GM18507 (cell line): ENCODE measurements at regions not wholly inside any gene's neighbourhood (a gene's known extent, or its start where the extent isn't known, plus 50 kb on each side); places are given as distances from the start of the nearest gene placed in this dataset.

Experiments used
- DNase-seq: peaks from one replicate; pipeline ENCODE4 v3.0.0; 2011; ENCODE audit warnings: low read depth; ENCODE audit not compliant: insufficient read length; ENCODE audit errors: extremely low spot score
- FAIRE-seq: peaks from 2 replicates; lab custom pipeline; 2011; peaks lifted over from hg19 to GRCh38; lab: Jason Lieb, UNC

DNA sequence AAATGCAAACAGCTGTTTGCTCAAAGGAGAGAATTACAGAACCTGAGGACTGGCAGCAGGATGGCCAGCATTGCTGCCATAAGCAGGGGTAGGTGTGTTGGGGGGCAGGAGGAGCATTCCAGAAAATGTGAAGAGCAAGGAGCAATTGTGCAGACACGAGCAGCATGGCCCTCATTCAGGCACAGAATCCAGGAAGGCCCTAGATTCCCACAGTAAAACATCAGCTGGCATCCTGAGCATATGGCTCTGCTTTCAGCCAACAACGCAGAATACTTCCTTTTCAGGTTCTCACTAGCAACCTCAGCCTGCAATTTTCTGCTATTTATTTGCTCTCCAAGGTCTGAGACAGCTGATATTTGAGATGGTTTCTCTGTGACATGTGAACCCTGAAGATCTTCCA, 243.4 kb upstream of the POU3F2 start:
- FAIRE-seq (no peak), DNase-seq (no peak)

DNA sequence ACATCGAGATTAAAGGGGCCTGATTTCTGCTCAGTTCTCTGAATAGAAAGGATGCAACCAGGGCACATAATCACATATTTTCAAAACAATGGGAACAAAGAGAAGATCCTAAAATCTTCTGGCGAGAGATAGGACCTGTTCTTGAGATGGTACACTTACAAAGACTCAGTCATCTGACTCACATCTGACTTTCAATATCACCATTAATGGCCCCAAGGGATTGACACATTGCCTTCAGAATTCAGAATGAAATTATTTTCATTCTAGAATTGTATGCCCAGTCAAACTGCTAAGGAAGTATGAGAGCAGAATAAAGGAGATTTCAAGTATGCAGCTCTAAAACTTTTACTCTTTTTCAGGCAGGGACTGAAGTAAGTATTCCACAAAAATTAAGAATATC, 240.7 kb upstream of the POU3F2 start:
- no peak for DNase-seq
- FAIRE-seq, result no peak

- FAIRE-seq, result no peak
- no peak for DNase-seq
These were observed 232.7 kb upstream of the POU3F2 start for GRCh38 chr6:98601716-98602115.

GRCh38 chr6:98605705-98606104, 228.7 kb upstream of the POU3F2 start:
- FAIRE-seq (no peak), DNase-seq (no peak)

DNA sequence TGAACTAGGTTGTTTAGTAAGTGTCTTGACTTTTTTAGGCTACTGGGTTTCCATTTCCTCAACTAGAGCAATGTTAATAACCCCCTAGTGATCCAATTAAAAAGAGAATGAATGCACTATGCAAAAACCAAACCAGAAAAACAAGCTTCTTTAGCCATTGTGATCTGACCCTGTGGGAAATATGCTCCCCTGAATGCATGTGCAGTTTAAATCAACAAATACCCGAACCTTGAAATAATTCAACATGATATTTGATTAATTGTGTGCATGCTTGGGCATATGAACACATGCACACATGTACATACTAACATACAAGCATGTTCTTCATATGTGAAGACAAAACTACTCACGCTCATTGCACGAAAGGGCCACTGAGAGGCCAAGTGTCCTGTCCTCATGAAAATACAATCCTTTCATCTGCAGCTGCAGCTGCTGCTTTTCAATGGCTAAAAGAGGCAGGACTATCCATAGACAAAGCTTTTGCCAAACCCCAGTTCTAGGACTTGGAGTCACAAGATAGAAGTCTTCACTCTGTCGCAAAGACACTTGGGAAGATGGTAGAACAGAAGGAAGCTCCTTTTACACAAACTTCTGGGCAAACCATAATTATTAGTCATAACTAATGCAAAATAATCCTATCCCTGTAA, 207.1 kb upstream of the POU3F2 start:
- FAIRE-seq, result no peak
- DNase-seq, result no peak

DNA sequence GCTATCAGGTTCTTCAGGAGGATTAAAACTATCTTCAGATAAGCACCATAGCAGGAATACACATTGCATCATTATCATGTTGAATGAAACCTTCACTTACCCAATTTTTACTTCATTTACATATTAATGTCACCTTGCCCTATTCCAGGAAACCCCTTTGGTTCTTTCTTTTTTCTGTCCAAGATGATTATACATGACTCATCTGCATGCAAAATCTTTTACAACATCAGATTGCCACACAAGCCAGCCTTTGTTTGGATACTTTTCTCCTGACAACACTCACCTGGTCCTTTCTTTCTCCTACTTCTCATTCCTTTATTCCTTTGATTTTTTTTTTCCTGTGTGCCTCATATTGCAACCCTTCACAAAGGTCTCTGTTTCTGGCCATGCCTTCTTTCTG, 200.5 kb upstream of the POU3F2 start:
- no peak for DNase-seq
- no peak for FAIRE-seq

DNA sequence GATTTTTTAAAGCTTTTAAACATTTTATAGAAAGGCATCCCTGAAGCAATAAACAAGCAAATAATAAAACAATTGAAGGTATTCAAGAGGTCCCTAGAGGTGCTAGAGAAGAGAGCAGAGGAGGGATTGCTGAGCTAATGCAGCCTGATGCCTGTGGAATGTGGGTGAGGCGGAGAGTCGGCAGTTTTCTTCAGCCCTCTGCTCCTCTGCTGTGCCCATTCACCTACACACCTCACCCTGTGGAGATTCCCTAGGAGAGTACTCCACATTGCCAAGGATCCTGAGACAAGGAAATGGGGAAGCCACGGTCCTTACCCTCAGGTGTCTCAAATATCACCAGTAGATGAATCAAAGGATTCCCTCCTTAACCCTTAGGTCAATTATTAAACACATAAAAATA, 199.8 kb upstream of the POU3F2 start:
- no peak for FAIRE-seq
- DNase-seq, result no peak

DNA sequence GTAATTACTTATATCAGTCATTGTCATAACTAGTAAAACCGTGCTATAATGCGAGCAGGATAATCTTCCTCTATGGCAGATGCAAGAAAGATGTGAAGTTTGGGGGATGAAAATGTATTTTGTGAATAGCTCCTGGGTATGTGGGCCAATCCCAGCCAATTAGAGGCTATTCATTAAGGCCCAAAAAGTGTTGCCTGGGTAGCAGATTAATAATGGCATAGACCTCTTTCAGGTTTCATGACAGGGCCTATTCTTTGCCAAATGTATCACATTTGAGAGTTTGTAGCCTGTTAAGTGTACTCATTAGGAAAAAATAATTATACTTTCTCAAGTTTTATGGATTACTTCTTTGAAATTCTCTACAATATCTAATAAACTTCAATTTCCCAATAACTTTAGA, 199.2 kb upstream of the POU3F2 start:
- no peak for FAIRE-seq
- no peak for DNase-seq

GRCh38 chr6:98636941-98637340, 197.4 kb upstream of the POU3F2 start:
- no peak for FAIRE-seq
- no peak for DNase-seq

DNA sequence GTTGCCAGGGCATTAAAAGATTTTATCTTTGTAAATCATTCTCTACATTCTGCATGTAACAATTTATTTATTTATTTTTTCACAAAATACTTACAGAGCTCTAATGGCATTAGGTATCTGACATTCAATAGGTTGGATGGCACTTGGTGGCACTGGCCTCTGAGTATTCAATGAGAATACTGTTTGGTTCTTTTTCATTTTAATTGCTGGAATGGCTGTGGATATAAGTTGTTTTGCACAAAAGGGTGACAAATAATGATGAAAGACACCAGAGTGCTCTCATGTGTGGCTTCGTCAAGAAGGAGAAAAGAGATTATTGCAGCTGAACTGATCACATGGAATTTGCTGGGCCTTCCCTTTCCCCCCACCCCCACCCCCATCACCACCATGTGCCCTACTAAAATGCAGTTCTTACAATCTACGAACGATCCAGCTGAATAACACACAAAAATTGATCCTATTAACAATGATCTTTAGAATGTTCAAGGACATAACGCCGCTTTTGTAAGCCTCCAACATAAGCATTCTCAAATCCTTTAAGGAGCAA, 195.2 kb upstream of the POU3F2 start:
- DNase-seq (no peak), FAIRE-seq (no peak)

DNA sequence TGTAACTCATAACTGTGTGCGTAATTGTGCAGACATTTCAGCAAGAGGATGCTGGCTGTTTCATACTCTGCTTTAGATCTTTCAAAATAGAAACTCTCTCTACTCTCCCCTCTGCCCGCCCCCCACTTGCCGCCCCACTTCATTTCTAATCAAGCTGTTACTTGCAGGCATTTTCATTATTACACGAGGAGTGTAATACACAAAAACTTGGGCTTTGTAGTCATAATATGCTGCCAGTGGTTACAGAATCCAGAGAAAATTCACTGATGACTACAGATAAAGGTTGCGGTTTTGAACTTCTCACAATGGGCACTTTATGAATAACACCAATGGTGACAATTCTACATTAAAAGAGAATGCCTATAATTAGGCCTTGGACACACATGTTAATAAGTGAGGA, 194.0 kb upstream of the POU3F2 start:
- DNase-seq (no peak), FAIRE-seq (no peak)

- FAIRE-seq (no peak), DNase-seq (no peak)
These were observed 192.2 kb upstream of the POU3F2 start for GRCh38 chr6:98641949-98642719.

GRCh38 chr6:98644063-98644462, 190.3 kb upstream of the POU3F2 start:
- DNase-seq, result no peak
- no peak for FAIRE-seq

GRCh38 chr6:98648211-98648914, 186.0 kb upstream of the POU3F2 start:
- DNase-seq (no peak), FAIRE-seq (no peak)

DNA sequence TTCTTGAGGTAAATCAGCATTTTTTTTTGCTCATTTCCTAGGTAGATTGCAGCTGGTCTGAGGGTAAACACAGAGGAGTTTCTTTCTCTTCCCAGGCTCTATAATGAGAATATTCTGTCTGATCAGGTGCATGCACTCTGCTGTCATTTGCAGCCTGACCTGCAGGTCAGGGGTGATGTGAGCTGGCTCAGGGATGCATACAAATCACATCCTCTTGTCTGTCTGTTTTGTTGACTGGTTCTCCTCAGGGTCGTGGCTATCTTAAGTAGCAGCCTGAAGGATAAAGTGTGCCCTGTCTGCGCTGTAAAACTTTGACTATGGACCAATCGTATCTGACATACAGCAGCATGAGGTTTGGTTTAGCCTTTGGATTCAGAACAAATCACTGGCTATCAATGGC, 183.4 kb upstream of the POU3F2 start:
- no peak for FAIRE-seq
- DNase-seq, result no peak

DNA sequence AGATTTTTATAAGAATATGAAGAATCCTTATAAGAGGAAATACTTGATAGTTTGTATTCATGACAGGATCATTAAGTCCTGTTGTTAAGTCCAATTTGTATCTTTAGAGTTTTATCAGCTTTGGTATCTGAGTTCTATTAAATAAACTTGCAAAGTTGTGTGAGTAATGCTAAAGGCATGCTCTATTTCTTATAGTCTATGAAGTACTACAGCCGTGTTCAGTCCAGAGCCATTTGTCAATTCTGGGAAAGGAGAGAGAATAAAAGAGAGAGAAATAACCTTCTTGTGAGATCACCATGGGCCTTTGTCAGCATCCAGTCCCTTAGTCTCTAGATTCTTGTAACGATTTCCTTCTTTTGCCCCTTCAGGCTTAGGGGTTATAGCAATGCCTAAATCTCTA, 181.2 kb upstream of the POU3F2 start:
- DNase-seq, result no peak
- no peak for FAIRE-seq

GRCh38 chr6:98657764-98658163, 176.6 kb upstream of the POU3F2 start:
- DNase-seq (no peak), FAIRE-seq (no peak)

- no peak for FAIRE-seq
- no peak for DNase-seq
These were observed 165.0 kb upstream of the POU3F2 start for GRCh38 chr6:98669371-98669770.

GRCh38 chr6:98670045-98670746, 164.2 kb upstream of the POU3F2 start:
- no peak for DNase-seq
- no peak for FAIRE-seq
